ENCODE measurements at regions not wholly inside any gene's neighbourhood (a gene's known extent, or its start where the extent isn't known, plus 50 kb on each side); places are given as distances from the start of the nearest gene placed in this dataset.

- DNase-seq = no peak
- no peaks in the 10 kb centered on the region for H3K9me3 ChIP-seq
- peaks cover 0 to 3% of the 10 kb centered on the region in 2 donors for H3K4me1 ChIP-seq
- H3K36me3 ChIP-seq = no peaks in the 10 kb centered on the region
- 74 to 79% methylated on average over 13 of the region's 13 CpGs for WGBS, 2 donors
- no peak overlapping the region for H3K27ac ChIP-seq
- TF ChIP-seq POLR2A (IDR thresholded peaks at IDR 0.05) = no peak
- no peak for TF ChIP-seq CTCF (IDR thresholded peaks at IDR 0.05)
- intact Hi-C loops (cut with DNase I) = no loop called here
- no peak overlapping the region for H3K4me3 ChIP-seq (replicated peaks in 1 of 3)
- H3K27me3 ChIP-seq = no peaks in the 10 kb centered on the region
These were observed 181.8 kb upstream of the GPRIN3 start for GRCh38 chr4:89489338-89489771.

GRCh38 chr4:89488736-89489135 is 181.1 kb upstream of the GPRIN3 start:
- no peak for DNase-seq
- H3K27ac ChIP-seq = no peak overlapping the region
- H3K27me3 ChIP-seq = no peaks in the 10 kb centered on the region
- 91 to 93% methylated on average over 3 of the region's 3 CpGs for WGBS, 2 donors
- H3K9me3 ChIP-seq = no peaks in the 10 kb centered on the region
- intact Hi-C loops (cut with DNase I) = no loop called here
- H3K36me3 ChIP-seq = no peaks in the 10 kb centered on the region
- TF ChIP-seq CTCF (IDR thresholded peaks at IDR 0.05) (no peak), POLR2A (IDR thresholded peaks at IDR 0.05) (no peak)
- no peak overlapping the region for H3K4me3 ChIP-seq (replicated peaks in 1 of 3)
- H3K4me1 ChIP-seq = peaks cover 0 to 3% of the 10 kb centered on the region in 2 donors

- intact Hi-C loops (cut with DNase I) = no loop called here
- Histone ChIP-seq H3K27me3 (no peaks in the 10 kb centered on the region), H3K4me3 (replicated peaks in 1 of 3) (no peak overlapping the region), H3K27ac (no peak overlapping the region), H3K9me3 (no peaks in the 10 kb centered on the region), H3K36me3 (no peaks in the 10 kb centered on the region), H3K4me1 (no peaks in the 10 kb centered on the region)
- TF ChIP-seq CTCF (IDR thresholded peaks at IDR 0.05) (no peak), POLR2A (IDR thresholded peaks at IDR 0.05) (no peak)
- DNase-seq = no peak
These were observed 179.1 kb upstream of the GPRIN3 start for GRCh38 chr4:89486673-89487072.

GRCh38 chr4:89486042-89486441 is 178.4 kb upstream of the GPRIN3 start:
- H3K4me3 ChIP-seq (replicated peaks in 1 of 3) = no peak overlapping the region
- no peaks in the 10 kb centered on the region for H3K27me3 ChIP-seq
- 51 to 55% methylated on average over 3 of the region's 3 CpGs for WGBS, 2 donors
- no peak for DNase-seq
- no peaks in the 10 kb centered on the region for H3K4me1 ChIP-seq
- intact Hi-C loops (cut with DNase I) = no loop called here
- no peaks in the 10 kb centered on the region for H3K36me3 ChIP-seq
- TF ChIP-seq CTCF (IDR thresholded peaks at IDR 0.05) = no peak
- TF ChIP-seq POLR2A (IDR thresholded peaks at IDR 0.05) = no peak
- no peaks in the 10 kb centered on the region for H3K9me3 ChIP-seq
- no peak overlapping the region for H3K27ac ChIP-seq

- WGBS, 2 donors = 84 to 86% methylated on average over 2 of the region's 2 CpGs
- H3K36me3 ChIP-seq = no peaks in the 10 kb centered on the region
- TF ChIP-seq POLR2A (IDR thresholded peaks at IDR 0.05) (no peak), CTCF (IDR thresholded peaks at IDR 0.05) (no peak)
- no peak overlapping the region for H3K4me3 ChIP-seq (replicated peaks in 1 of 3)
- intact Hi-C loops (cut with DNase I) = no loop called here
- DNase-seq = no peak
- H3K27me3 ChIP-seq = no peaks in the 10 kb centered on the region
- no peaks in the 10 kb centered on the region for H3K4me1 ChIP-seq
- no peak overlapping the region for H3K27ac ChIP-seq
- H3K9me3 ChIP-seq = no peaks in the 10 kb centered on the region
These were observed 176.2 kb upstream of the GPRIN3 start for GRCh38 chr4:89483833-89484232.

All from thyroid gland (tissue), 4 donors.